GM21528 (cell line): ENCODE measurements at regions not wholly inside any gene's neighbourhood (a gene's known extent, or its start where the extent isn't known, plus 50 kb on each side); places are given as distances from the start of the nearest gene placed in this dataset.

Experiments used
- ATAC-seq: cut with Tn5 transposase; IDR thresholded peaks from one replicate; pipeline ENCODE4 v1.9.1; 2021; ENCODE audit warnings: mild to moderate bottlenecking, moderate library complexity; ENCODE audit not compliant: unreplicated experiment, low FRiP score

GRCh38 chr13:74229242-74229641 lies 95.0 kb upstream of the KLF12 start:
- ATAC-seq = no peak

GRCh38 chr13:74227476-74228158 lies 93.4 kb upstream of the KLF12 start:
- ATAC-seq = no peak

GRCh38 chr13:74226791-74227475 lies 92.7 kb upstream of the KLF12 start:
- no peak for ATAC-seq

- ATAC-seq = no peak
Measured at GRCh38 chr13:74221752-74222151, 87.5 kb upstream of the KLF12 start.

GRCh38 chr13:74219566-74219965 lies 85.4 kb upstream of the KLF12 start:
- no peak for ATAC-seq

- ATAC-seq = no peak
Measured at GRCh38 chr13:74218291-74218690, 84.1 kb upstream of the KLF12 start.

- ATAC-seq = no peak
Measured at GRCh38 chr13:74217811-74218210, 83.6 kb upstream of the KLF12 start.

- ATAC-seq = no peak
Measured at GRCh38 chr13:74215420-74215819, 81.2 kb upstream of the KLF12 start.

- ATAC-seq = no peak
Measured at GRCh38 chr13:74214321-74214720, 80.1 kb upstream of the KLF12 start.

- no peak for ATAC-seq
Measured at GRCh38 chr13:74210693-74211393, 76.6 kb upstream of the KLF12 start.

- ATAC-seq = no peak
Measured at GRCh38 chr13:74206855-74207254, 72.7 kb upstream of the KLF12 start.

GRCh38 chr13:74206061-74206561 lies 71.9 kb upstream of the KLF12 start:
- no peak for ATAC-seq

GRCh38 chr13:74205313-74205690 lies 71.1 kb upstream of the KLF12 start:
- ATAC-seq = no peak

- ATAC-seq = no peak
Measured at GRCh38 chr13:74204602-74205312, 70.6 kb upstream of the KLF12 start.

- no peak for ATAC-seq
Measured at GRCh38 chr13:74203576-74203975, 69.4 kb upstream of the KLF12 start.

GRCh38 chr13:74202129-74202813 lies 68.1 kb upstream of the KLF12 start:
- no peak for ATAC-seq

GRCh38 chr13:74201530-74201929 lies 67.3 kb upstream of the KLF12 start:
- no peak for ATAC-seq

GRCh38 chr13:74200081-74200480 lies 65.9 kb upstream of the KLF12 start:
- no peak for ATAC-seq

GRCh38 chr13:74197677-74198429 lies 63.6 kb upstream of the KLF12 start:
- ATAC-seq = no peak

- no peak for ATAC-seq
Measured at GRCh38 chr13:74194846-74195245, 60.6 kb upstream of the KLF12 start.
